ENCODE measurements at regions not wholly inside any gene's neighbourhood (a gene's known extent, or its start where the extent isn't known, plus 50 kb on each side); places are given as distances from the start of the nearest gene placed in this dataset.

- TF ChIP-seq POLR2A (IDR thresholded peaks at IDR 0.05): no peak
- no peak for TF ChIP-seq CTCF (IDR thresholded peaks at IDR 0.05 in 4 of 5, conservative IDR thresholded peaks at IDR 0.05 in 1 of 5)
Measured at GRCh38 chr7:46115410-46115809, 194.3 kb upstream of the IGFBP3 start.
